ENCODE measurements at regions not wholly inside any gene's neighbourhood (a gene's known extent, or its start where the extent isn't known, plus 50 kb on each side); places are given as distances from the start of the nearest gene placed in this dataset.

DNA sequence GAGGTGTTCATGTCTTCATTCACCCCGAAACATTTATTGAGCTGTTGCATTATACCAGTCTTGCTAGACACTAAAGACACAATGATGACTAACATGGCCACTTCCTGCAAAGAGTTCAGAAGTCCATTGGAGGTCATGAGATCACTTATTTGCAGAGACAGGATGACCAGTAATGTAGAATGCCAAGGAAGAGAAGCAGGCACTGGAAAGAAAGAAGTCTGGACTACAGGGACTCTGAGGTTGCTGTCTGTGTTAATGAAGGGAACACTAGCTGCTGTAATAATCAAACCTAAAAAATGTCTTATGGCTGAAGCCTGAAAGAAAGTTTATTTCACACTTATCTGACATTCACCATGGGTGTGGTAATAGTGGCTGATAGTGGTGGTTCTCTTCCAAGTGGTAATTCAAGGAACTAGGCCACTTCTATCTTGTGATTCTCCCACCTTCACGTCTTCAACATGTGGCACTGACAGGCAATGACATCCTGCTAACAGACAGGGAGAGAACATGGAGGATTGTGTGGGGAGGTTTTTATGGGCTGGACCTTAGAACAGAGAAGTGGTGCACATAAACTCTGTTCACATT, 89.2 kb upstream of the MKLN1 start:
- DNase-seq: no peak

- DNase-seq: no peak
These were observed 86.3 kb upstream of the MKLN1 start for GRCh38 chr7:131241386-131241785.

DNA sequence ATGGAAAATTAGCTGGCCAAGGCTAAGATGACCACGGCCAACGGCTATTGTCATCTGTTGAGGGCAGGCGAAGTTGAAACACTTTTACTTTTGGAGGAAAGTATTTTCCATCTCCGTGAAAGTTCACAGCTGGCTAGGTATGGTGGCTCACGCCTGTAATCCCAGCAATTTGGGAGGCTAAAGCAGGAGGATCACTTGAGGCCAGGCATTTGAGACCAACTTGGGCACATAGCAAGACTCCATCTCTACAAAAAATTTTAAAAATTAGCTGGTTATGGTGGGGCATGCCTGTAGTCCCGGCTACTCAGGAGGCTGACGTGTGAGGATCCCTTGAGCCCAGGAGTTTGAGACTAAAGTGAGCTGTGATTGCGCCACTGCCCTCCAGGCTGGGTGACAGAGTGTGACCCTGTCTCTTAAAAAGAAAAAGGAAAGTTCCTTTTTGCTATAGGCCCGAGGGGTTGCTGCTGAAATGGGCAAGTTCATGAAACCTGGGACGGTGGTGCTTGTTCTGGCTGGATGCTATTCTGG, 85.5 kb upstream of the MKLN1 start:
- DNase-seq: no peak

GRCh38 chr7:131244259-131244852, 83.3 kb upstream of the MKLN1 start:
- DNase-seq: no peak

DNA sequence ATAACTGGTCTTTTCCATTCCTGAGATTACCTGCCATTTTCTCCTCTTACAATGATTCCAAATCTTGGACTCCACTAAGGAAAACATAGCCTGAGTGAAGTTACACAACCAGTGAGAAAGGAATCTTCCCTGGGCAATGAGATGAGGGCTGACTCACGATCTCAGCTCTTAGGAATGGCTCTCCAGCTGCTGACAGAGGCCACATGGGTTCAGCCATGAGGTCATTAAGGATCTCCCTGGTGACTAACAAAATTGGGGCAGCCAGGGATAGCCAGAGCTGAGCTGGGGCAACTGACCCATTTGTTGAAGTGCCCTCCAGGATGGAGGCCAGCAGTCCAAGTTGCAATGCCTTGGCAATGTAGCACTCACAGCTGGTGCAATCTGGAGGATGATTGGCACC, 78.7 kb upstream of the MKLN1 start:
- DNase-seq: no peak

DNA sequence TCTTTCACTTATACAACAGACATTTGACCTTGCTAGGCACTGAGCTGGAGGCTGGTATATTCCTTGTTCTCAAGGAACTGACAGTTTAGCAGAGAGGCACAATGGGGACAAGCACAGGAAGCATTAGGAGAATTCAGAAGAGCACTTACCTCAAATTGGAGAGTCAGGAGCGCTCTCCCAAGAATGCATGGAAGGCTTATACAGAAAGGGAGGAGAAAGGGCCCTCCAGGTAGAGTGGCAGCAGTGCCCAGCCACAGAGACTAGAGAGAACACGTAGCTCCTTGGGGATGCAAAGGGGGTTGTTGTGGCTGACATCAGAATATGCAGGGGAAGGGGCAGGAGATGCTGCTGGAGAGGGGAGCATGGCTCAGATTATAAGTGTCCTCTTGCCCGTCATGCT, 78.2 kb upstream of the MKLN1 start:
- no peak for DNase-seq

DNA sequence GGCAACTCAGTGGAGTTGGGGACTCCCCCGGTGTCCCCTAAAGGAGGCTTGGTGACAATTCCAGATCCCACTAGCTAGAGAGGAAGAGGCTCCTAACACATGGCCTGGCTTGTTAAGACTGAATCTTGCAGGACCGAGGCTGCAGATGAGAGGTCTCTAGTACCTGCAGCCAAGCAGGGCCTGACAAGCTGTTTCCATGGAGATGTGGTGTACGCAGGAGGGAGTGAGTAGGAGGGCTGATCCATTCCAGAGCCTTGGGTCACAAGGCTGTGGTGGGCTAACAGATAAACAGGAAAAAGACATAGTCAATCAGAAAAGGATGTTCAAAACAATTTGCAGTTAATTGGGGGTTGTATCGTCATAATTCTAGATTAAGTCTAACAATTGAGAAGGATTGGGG, 77.3 kb upstream of the MKLN1 start:
- no peak for DNase-seq

DNA sequence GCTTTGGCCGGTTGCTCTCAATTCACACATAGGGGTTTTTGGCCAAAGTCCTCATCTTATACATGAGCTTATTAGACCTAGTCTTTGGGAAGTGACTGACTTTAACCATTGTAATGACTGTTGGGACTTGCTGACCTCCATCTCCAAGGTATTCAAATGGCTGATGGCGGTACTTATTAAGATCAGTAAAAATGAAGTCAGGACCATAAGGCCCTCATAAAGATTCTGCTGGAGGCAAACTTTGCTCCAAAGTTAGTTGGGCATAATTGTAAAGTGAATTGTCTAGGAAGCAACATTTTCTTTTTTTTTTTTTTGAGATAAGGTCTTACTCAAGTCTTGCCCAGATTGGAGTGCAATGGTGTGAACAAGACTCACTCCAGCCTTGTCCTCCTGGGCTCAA, 76.3 kb upstream of the MKLN1 start:
- DNase-seq: no peak

- no peak for DNase-seq
These were observed 74.7 kb upstream of the MKLN1 start for GRCh38 chr7:131252976-131253375.

DNA sequence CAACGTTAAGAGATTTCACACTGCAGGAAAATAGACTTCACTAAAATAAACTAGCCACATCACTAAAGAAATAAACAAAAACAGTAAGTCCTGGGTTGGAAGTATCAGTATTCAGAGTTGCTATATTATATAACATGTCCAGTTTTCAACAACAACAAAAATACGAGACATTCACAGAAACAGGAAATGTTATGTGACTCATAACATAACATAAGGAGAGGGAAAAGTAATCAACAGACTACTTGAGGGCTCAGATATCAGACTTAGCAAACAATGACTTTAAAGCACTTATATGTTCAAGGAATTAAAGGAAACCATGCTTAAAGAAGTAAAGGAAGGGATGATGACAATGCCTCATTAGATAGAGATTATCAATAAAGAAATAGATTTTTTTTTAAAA, 73.5 kb upstream of the MKLN1 start:
- DNase-seq: no peak

GRCh38 chr7:131255242-131255641, 72.4 kb upstream of the MKLN1 start:
- DNase-seq: no peak

GRCh38 chr7:131261476-131261994, 66.1 kb upstream of the MKLN1 start:
- no peak for DNase-seq

GRCh38 chr7:131265227-131265626, 62.4 kb upstream of the MKLN1 start:
- no peak for DNase-seq

DNA sequence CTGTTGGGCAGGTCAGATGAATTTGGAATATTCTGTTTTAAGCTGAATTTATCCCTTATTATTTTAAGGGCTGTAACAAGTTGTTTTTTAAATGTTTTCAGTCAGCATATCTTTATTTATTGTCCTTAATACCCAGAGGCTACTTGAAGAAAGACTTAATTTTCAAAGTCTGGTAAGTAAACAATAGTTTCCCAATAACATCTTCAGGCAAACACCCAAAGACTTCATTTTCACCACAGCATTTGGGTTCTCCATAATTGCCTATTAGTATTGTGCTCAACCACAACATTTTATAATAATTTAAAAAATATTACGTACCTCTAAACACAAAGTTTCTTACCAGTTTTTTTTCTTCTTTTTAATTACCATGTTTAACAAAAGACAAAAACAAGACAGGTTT, 60.0 kb upstream of the MKLN1 start:
- no peak for DNase-seq

DNA sequence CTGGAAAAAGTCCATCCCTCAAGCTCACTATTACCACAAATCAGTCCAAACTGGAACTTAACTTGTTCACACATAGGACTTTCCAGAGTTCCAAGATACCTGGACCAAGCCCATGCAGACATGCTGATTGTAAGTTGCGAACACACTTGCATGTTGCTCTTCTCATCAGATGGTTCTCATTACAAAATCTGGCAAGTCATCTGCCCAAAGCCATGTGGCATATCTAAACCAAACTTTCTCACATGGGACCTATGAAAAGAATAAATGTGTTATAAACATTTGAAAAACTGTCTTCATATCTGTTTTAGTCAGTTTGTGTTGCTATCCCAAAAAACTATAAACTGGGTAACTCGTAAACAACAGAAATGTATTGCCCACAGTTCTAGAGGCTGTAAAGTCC, 58.8 kb upstream of the MKLN1 start:
- no peak for DNase-seq

DNA sequence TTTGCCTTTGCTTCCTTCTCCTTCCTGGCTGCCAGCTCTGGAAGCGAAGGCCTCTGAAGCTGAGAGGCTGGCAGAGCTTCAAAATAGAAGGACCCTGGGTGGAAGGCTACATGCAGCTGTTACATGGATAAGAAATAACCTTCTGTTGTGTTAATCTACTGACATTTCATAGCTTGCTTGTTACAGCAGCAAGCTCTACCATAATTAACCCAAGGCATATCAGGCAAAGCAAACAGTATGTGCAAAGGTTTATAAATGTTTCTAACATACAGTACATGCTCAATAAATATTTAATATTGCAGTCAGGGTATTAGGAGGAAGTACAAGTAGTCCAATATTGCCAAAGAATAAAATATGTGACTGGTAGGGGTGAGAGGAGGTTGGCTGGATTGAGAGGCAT, 55.6 kb upstream of the MKLN1 start:
- DNase-seq: no peak

- no peak for DNase-seq
These were observed 52.7 kb upstream of the MKLN1 start for GRCh38 chr7:131274986-131275385.

DNA sequence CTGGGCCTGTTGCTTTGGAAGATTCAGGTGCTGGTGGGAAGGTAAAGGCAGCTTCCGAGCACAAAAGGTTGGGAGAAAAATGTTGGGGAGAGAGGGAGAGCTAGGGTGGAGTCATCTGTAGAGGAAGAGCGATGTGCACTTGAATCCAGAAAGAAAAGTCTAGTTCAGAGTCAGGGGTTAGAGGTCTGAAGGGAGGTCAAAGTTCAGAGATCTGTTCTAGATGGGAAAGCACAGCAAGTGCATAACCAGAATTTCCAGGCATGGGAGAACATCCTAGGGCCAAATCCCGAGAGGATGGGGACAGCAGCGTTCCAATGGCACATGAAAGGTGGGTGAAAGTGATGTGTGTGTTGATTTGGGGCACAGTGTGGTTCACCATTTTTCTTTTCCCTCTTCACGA, 51.5 kb upstream of the MKLN1 start:
- no peak for DNase-seq

GRCh38 chr7:131276748-131277147, 50.9 kb upstream of the MKLN1 start:
- DNase-seq: no peak

Data from NCI-H1436 (cell line).